OCI-LY1 (cell line): ENCODE measurements at regions not wholly inside any gene's neighbourhood (a gene's known extent, or its start where the extent isn't known, plus 50 kb on each side); places are given as distances from the start of the nearest gene placed in this dataset.

Experiments
- CTCF ChIP-seq: fragments of 200-600 bp; sonication (generic), shearing (Covaris generic); IDR thresholded peaks from 2 replicates; pipeline ENCODE4 v1.5.1; 2017; ENCODE audit warnings: mild to moderate bottlenecking, antibody characterized with exemption, low read length, moderate library complexity, mixed read lengths
- EZH2 ChIP-seq: fragments of 200-600 bp; sonication (generic), shearing (Covaris generic); IDR thresholded peaks from 2 replicates; pipeline ENCODE4 v1.8.0; 2017; ENCODE audit warnings: borderline replicate concordance, mixed run types, mild to moderate bottlenecking, antibody characterized with exemption, low read length, moderate library complexity, mixed read lengths

- TF ChIP-seq CTCF (no peak), EZH2 (no peak)
Measured at GRCh38 chr6:55088902-55089301, 85.4 kb upstream of the HCRTR2 start.
